Eye (tissue), 1 donor: ENCODE measurements at regions not wholly inside any gene's neighbourhood (a gene's known extent, or its start where the extent isn't known, plus 50 kb on each side); places are given as distances from the start of the nearest gene placed in this dataset.
A peak's percentile ranks its signal among the peaks of the same experiment; 100 is the strongest.
"Not testable (repeated sequence)": the region's sequence is repeated elsewhere in the genome, so short reads cannot be mapped to it uniquely, and the experiment has no call there.

Experiments
- DNase-seq: peaks from one replicate; pipeline ENCODE4 v3.0.0-alpha.2; 2015

DNA sequence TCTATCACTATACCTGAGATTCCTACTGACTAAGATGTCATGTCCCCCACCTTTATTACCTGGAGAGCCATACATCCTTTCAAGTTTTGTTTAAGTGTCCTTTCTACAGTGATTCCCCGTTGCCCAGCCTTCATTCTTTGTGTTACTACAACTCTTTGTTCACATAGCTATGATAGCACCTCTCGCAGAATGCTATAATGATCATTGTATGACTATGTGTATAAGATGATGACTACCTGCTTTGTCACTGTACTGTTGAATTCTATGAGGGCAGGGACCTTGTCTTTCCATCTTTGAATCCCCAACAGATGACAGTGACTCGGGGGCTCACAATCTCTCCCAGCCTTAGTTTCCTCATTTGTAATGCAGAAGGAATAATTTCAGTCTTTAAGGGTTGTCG, 361.2 kb downstream of the NPR3 start:
- DNase-seq = no peak

DNA sequence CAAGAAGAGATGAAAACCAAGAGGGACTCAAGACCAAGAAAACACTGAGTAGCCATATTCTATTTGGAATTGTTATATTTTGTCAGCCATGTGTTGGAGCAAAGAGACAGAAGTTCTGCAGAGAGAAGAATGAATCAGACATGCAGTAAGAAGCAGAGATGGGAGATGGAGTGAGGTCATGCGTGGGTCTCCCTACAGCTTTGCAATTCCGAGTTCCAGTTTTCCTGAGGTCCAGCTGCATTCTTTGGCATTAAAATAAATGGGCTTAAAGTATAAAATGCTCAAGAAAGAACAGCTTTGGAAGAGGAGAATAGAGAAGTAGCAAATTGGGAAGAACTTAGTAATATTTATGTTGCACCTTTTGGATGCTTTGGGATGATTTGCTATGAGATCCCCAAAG, 361.6 kb downstream of the NPR3 start:
- DNase-seq = no peak

DNA sequence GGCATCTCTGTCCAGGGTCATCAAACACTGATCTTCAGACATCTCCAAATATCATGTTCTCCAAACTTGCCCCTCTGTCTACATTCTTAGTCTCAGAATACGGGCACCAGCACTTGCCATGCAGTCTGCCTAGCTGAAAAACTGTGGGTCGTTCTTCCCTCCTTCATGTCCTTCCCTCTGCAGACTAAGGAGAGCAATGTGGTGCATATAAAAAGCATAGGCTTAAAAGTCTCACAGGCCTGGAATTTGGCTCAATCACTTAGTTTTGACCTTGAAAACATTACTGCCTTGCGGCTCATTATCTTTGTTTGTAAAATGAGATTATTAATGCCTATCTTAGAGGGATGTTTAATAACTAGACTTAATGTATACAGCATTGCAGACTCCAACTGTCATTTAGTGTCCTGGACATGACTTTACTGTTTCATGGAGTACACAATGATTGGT, 362.8 kb downstream of the NPR3 start:
- DNase-seq = no peak

DNA sequence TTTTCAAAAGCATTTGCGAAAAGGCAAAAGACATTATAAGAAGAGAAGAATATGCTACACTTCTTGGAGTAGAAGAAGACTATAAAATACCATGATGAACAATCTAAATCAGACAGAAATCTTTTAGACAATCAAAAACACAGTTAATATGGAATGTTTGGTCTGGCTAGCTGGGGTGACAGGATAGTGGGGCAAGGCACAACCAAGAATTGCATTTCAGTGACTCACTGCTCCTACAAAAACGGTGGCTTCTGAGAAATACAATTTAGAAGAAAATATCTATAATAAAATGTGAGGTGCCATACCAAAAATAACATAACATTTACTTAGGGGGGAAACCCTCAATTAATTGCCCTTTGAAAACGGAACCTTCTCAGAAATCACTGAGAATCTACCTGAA, 363.4 kb downstream of the NPR3 start:
- DNase-seq = no peak

DNA sequence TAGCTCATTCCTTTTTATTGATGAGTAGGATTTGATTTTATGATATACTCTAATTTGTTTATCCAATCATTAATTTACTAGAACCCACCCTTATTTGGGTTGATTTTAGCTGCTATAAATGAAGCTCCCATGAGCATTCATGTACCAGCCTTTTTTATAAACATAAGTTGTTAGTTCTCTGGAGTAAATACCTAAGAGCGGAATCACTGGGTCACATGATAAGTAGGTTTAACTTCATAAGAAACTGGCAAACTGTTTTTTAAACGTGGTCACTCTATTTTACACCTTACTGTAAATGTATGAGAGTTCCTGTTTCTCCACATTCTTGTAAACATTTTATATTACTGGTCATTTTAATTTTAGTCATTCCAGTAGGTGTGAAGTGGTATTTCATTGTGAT, 364.6 kb downstream of the NPR3 start:
- DNase-seq = no peak

DNA sequence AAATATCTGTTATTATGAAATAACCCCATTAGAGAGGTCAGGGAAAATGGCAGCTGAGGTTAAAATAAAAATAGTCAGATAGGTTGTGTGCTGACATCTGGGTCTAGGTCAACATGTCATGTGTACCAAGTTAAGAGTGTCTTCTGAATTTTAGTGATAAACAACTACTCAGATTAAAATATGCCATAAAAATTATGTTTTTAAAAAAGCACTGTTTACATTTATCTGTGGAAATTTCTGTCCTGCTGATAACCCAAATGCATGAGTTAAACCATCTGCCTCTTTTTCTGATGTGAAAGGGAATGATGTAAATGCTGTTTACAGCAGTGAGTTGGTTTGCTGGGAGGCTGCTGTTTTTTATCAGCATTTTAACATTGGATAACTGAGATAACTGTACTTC, 361.2 kb upstream of the TARS1 start:
- no peak for DNase-seq

DNA sequence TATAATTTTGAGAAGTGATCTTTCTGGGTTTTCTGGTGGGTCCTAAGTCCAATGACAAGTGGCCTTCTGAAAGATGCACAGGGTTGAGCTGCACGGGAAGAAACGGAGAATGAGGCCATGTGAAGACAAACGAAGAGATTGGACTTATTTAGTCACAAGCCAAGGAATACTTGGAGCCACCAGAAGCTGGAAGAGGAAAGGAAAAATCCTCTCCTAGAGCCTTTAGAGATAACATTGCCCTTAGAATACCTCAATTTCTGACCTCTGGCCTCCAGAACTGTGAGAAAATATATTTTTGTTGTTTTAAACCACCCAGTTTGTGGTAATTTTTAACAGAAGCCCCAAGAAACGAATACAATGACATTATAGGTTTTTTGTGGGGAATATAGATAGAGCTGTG, 360.5 kb upstream of the TARS1 start:
- DNase-seq = no peak

DNA sequence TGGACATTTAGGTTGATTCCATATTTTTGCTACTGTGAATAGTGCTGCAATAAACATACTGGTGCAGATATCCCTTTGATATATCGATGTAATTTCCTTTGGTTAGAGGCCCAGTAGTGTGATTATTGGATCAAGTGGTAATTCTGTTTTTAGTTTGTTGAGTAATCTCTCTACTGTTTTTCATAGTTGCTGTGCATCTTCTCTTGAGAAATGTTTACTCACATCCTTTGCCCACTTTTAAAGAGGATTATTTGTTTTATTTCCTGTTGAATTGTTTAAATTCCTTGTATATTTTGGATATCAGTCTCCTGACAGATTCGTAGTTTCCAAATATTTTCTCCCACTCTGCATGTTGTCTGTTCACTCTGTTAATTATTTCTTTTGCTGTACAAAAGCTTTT, 352.6 kb upstream of the TARS1 start:
- no peak for DNase-seq

DNA sequence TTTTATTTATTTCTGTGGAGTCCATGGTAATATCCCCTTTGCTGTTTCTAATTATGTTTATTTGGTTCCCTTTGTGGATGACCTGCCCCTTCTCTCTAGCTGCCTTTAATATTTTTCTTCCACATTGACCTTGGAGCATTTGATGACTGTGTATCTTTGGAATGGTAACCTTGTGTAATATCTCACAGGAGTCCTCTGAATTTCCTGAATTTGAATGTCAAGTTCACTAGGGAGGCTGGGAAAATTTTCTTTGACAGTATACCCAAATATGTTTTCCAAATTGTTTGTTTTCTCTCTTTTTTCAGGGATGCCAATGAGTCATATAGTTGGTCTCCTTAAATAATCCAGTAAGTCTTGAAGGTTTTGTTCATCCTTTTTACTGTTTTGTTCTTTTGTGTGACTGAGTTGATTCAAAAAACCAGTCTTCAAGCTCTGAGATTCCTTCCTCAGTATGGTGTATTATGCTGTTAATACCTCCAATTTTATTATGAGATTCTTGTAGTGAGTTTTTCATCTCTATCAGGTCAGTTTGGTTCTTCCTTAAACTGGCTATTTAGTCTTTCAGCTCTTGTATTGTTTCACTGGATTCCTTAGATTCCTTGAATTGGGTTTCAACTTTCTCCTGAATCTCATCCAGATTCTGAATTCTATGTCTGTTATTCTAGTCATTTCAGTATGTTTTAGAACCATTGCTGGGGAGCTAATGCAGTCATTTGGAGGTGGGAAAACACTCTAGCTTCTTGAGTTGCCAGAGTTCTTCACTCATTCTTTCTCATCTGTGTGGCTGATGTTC, 349.0 kb upstream of the TARS1 start:
- DNase-seq = no peak

DNA sequence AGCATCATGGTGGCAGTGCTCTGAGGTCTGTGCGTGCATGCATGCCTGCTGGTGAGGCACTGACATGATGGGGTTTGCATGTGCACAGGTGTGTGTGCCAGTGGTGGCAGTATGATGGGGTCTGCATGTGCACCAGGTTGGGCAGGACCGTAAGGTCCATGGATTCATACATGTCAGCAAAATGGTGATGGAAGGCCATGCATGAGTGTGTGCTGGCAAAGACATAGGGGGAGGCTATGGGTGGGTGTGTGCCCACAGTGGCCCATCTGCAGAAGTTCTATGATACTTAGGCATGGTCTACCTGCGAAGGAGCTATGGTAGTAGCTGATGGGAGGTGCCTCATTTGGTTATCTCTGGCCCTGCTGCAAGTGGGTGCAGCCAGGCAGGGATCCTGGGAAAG, 348.0 kb upstream of the TARS1 start:
- no peak for DNase-seq

DNA sequence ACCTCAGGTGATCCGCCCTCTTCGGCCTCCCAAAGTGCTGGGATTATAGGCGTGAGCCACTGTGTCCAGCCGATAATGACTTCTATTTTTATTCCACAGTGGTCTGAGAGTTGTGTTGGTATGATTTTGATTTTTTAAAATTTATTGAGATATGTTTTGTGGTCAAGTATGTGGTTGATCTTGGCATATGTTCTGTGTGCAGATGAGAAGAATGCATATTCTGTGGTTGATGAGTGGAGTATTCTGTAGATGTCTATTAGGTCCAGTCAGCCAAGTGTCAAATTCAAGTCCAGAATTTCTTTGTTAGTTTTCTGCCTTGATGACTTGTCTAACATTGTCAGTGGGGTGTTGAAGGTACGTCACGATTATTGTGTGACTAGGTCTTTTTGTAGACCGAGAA, 338.2 kb upstream of the TARS1 start:
- no peak for DNase-seq

DNA sequence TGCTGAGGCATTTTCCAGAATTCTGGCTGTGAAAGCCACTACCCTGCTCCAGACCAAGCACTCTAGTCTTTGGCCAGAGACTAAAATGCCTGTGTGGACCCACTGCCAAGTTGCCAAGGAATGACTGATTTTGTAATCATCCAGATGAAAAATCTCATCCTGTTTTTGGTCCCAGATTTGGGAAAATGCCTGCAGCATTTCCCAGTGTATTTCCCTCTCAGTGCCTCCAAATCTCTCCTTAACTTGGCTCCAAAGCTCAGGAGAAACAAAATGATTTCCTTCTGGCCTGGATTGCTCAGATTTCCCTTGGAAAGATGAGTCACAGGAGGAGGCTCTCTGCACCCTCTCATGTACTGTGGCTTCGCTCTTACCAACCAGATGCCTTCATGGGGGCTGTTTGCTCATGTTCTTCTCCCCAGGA, 335.2 kb upstream of the TARS1 start:
- DNase-seq = no peak

DNA sequence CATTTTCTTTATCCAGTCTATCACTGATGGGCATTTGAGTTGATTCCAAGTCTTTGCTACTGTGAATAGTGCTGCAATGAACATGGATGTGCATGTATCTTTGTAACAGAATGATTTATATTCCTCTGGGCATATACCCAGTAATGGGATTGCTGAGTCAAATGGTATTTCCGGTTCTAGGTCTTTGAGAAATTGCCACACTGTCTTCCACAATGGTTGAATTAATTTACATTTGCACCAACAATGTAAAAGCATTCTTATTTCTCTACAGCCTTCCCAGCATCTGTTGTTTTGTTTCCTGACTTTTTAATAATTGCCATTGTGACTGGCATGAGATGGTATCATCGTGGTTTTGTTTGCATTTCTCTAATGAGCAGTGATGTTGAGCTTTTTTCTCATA, 330.3 kb upstream of the TARS1 start:
- not testable (repeated sequence) for DNase-seq

DNA sequence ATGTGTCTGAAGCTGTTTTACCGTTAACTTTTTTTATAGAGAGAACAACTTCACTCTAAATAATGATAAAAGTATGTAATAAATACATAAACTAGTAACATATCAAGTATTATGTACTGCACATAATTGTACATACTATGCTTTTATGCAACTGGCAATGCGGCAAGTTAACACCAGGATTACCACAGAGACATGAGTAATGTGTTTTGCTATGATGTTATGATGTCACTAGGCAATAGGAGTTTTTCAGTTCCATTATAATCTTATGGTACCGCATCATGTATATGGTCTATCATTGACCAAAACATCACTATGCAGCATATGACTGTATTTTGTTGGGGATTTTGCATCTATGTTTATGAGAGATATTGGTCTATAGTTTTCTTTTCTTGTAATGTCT, 326.4 kb upstream of the TARS1 start:
- DNase-seq = no peak

DNA sequence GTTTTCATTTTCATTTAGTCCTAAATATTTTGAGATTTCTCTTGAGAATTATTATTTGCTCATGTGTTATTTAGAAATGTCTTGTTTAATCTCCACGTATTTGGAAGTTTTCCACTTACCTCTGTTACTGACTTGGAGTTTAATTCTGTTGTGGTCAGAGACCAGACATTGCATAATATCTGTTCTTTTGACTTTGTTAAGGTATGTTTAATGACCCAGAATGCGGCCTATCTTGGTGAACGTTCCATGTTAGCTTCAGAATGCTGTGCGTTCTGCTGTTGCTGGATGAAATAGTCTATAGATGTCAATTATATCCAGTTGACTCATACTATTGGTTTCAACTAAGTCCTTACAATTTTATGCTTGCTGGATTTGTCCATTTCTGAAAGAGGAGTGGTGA, 325.3 kb upstream of the TARS1 start:
- no peak for DNase-seq

DNA sequence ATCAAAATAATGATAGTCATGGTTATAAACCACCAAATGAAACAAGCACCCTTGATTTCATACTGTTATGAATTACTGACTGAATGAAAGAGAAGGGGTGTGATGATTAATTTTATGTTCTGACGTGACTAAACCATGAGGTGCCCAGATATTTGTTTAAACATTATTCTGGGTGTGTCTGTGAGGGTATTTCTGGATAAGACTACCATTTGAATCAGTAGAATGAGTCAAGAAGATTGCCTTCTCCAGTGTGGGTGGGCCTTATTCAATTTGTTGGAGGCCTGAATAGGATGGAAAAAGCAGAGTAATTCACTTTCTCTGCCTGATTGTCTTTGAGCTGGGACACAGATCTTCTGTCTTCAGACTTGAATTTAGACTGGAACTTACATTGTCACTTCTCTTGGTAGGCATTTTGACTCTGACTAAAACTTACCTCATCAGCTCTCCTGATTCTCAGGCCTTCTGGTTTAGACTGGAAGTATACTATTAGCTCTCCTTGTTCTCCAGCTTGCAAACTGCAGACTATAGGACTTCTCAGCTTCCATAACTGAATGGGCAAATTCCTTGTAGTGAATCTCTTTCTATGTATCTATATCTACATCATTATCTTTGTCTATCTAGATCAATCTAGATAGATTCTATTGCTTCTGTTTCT, 321.9 kb upstream of the TARS1 start:
- no peak for DNase-seq

DNA sequence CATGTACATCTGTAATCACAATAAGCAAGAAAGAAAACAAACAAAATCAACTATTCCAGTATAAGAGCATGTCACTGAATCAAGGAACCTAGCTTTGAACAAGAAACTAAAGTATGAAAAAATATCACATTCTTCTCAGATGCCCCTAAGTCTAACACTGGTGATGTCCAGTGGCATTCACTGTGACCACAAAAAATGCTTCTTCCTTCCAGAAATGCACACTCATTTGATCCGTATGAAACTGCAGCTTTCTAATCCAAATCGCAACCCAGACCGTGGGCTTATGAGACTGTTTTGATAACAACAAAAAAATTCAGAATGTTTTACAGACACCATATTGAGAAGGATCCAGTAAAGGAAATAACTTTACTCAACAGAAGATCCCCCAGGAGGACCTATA, 320.1 kb upstream of the TARS1 start:
- DNase-seq = peak; percentile 2

DNA sequence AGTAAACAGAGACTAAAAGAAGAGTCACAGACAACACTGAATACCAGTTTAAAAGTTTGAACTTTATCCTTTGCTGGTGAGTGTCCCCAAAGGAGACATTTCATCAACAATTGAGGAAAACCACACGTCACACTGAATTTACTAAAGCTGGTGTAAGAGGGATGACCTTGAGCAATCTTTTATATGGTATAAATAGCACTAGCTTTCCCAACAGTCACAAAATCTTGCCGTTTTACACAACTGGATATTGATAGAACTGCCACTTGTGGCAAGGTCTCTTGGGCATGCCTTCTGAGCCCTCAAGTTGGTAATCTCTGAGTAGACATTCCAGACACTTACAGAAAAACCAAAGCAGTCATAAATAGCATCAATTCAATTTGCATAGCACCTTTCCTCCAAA, 311.5 kb upstream of the TARS1 start:
- no peak for DNase-seq

DNA sequence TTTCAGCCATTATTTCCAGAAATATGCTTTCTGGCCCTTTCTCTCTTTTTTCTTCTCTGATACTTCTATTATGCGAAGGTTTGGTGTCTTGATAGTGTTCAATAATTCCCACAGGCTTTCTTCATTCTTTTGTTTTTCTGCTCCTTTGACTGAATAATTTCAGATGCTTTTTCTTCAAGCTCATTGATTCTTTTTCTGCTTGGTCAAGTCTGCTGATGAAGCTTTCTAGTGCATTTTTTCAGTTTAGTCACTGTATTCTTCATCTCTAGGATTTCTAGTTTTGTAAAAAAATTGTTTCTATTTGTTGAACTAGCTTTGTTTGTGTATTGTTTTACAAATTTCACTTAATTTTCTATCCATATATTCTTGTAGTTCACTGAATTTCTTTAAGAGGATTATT, 304.0 kb upstream of the TARS1 start:
- no peak for DNase-seq

DNA sequence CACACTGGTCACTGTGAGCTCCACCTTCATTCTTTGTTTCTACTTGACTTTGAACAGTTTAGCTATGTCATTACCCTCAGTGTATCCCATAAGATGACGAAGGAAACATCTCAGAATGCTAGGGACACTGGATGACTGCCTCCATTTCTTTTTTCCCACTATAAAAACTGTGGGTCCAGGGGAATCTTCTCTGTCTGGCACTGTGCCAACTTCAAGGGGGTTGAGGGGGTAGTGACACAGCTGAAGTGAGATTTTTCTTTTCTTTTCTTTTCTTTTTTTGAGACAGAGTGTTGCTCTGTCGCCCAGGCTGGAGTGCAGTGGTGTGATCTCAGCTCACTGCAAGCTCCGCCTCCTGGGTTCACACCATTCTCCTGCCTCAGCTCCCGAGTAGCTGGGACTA, 302.6 kb upstream of the TARS1 start:
- DNase-seq = not testable (repeated sequence)

DNA sequence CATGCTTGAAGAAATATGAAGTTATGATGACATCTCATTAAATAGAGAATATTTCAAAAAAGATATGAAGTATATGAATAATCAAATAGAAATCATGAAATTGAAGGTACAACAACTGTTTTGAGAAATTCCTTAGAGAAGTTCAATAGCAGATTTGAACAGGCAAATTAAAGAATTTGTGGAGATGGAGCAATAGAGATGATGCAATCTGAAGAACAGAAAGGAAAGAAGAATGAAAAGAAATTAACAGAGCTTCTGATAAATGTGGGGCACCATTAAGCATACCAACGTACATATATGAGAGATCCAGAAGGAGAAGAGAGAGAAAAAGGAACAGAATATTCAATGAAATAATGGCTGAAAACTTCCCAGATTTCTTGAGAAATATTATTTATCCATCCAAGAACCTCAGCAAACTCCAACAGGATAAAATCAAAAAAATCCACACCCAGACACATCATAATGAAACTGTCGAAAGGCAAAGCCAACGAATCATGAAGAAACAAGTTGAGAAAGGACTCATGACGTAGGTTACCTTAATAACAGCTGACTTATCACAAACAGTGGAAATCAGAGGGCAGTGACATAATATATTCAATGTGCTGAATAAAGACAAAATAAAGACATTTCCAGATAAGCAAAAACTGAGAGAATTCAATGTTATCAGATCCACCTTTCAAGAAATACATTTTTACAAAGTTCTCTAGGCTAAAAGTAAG, 297.2 kb upstream of the TARS1 start:
- no peak for DNase-seq

DNA sequence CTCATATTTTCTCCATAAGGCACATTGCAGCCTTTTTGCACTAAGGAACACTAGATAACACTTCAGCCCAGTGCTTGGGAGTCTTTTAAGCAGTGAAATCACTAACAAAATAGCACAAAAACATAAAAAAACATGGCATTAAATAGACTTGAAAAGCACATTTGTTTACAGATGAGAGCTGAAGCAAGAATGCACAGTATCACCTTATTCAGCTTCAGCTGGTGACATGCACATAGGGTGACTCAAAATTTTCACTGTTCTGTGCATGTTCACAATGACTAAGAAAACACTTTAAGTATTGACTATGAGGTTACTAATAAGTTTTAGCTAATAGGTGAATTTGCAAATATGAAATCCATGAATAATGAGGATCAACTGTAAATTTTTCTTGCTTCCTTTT, 293.9 kb upstream of the TARS1 start:
- DNase-seq = no peak

DNA sequence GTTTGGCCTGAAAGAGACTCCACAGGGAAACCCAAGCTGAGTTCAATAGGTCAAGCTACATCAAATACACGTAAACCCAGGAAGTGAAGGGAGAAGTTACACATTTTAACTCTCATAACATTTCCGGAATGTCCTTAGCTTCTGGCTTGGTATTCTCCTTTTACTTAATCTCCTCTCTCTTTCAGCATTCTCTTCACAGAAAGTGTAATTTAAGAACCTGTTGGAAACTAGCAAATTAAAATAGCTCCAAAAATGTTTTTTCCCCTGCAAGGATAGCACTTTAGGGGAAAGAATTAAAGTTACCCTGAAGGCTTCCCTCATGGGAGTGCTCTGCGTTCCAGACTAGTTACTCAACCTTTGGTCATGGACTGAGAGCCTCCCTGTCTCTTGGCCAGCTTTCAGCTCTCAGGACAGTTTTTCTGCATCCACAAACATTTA, 292.7 kb upstream of the TARS1 start:
- DNase-seq = peak; percentile 7

DNA sequence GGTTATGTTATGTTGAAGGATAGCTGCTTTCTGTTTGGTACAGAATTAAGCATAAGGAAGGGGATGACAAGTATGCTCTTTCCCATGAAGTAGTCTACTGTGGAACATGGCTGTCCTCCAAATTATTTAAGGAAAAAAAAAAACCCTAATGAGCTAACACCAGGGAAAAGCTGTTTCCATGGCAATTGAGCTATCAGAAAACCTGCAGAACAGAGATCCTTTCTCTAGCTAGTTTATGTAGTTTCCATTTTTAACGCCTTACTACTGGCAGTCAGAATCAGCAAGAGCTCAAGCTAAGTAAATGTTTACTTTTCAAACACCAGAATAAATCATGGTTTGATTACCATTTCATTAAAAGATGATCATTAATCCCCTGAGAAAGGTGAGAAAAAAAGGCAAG, 287.4 kb upstream of the TARS1 start:
- DNase-seq = no peak
